ENCODE measurements at regions not wholly inside any gene's neighbourhood (a gene's known extent, or its start where the extent isn't known, plus 50 kb on each side); places are given as distances from the start of the nearest gene placed in this dataset.
A peak's percentile ranks its signal among the peaks of the same experiment; 100 is the strongest.

DNA sequence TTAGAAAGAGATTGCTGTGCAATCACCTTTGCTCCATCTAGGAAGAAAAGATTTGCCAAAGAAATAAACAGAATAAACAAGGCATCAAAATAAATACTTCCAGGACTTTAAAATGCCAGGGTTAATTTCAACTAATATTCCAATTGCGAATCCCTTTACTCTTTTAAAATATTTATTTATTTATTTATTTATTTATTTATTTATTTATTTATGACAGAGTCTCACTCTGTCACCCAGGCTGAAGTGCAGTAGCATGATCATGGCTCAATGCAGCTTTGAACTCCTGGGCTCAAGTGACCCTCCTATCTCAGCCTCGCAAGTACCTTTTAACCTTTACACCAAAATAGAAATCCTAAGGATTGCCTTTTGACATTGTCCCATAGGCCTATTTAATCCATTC lies 191.1 kb downstream of the EDN1 start:
- H3K4me3 ChIP-seq (ENCODE audit: low read length): no peak overlapping the region
- TF ChIP-seq, protein P1, sequence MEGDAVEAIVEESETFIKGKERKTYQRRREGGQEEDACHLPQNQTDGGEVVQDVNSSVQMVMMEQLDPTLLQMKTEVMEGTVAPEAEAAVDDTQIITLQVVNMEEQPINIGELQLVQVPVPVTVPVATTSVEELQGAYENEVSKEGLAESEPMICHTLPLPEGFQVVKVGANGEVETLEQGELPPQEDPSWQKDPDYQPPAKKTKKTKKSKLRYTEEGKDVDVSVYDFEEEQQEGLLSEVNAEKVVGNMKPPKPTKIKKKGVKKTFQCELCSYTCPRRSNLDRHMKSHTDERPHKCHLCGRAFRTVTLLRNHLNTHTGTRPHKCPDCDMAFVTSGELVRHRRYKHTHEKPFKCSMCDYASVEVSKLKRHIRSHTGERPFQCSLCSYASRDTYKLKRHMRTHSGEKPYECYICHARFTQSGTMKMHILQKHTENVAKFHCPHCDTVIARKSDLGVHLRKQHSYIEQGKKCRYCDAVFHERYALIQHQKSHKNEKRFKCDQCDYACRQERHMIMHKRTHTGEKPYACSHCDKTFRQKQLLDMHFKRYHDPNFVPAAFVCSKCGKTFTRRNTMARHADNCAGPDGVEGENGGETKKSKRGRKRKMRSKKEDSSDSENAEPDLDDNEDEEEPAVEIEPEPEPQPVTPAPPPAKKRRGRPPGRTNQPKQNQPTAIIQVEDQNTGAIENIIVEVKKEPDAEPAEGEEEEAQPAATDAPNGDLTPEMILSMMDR (conservative IDR thresholded peaks at IDR 0.05; ENCODE audit: low read depth, low read length): no peak
- DNase-seq (ENCODE audit: low read depth): no peak

DNA sequence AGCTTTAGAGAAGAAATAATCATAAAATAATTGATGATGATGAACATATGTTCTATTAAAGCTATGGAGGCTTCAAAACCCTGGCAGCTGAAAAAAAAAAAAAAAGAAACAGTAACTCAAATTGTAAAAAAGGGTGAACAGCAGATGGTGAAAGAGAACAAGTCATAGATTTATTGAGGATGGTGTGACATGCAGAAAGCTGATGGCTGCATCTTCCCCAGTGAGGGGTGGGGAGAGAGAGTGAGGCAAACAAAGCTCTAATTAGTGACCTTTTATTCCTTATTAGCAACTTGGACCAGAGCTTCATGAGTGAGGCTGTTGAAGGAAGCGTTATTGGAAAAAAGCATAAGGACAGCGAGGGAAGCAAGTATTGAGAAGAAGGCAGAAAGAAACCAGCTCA lies 191.7 kb downstream of the EDN1 start:
- TF ChIP-seq, protein P1 (conservative IDR thresholded peaks at IDR 0.05; ENCODE audit: low read depth, low read length): no peak
- no peak for DNase-seq (ENCODE audit: low read depth)
- no peak overlapping the region for H3K4me3 ChIP-seq (ENCODE audit: low read length)

- TF ChIP-seq, protein P1 (conservative IDR thresholded peaks at IDR 0.05; ENCODE audit: low read depth, low read length): peak; percentile 45
- H3K4me3 ChIP-seq (ENCODE audit: low read length): no peak overlapping the region
Measured at GRCh38 chr6:12482386-12483375, 192.5 kb downstream of the EDN1 start.

GRCh38 chr6:12483712-12484111 lies 193.6 kb downstream of the EDN1 start:
- TF ChIP-seq, protein P1 (conservative IDR thresholded peaks at IDR 0.05; ENCODE audit: low read depth, low read length): no peak
- H3K4me3 ChIP-seq (ENCODE audit: low read length): no peak overlapping the region
- DNase-seq (ENCODE audit: low read depth): peak; percentile 57

More at GRCh38 chr6:12482386-12483375, 192.5 kb downstream of the EDN1 start:
- DNase-seq (ENCODE audit: low read depth): no peak

- no peak overlapping the region for H3K4me3 ChIP-seq (ENCODE audit: low read length)
- no peak for DNase-seq (ENCODE audit: low read depth)
- TF ChIP-seq, protein P1 (conservative IDR thresholded peaks at IDR 0.05; ENCODE audit: low read depth, low read length): no peak
Measured at GRCh38 chr6:12484519-12484918, 194.4 kb downstream of the EDN1 start.

DNA sequence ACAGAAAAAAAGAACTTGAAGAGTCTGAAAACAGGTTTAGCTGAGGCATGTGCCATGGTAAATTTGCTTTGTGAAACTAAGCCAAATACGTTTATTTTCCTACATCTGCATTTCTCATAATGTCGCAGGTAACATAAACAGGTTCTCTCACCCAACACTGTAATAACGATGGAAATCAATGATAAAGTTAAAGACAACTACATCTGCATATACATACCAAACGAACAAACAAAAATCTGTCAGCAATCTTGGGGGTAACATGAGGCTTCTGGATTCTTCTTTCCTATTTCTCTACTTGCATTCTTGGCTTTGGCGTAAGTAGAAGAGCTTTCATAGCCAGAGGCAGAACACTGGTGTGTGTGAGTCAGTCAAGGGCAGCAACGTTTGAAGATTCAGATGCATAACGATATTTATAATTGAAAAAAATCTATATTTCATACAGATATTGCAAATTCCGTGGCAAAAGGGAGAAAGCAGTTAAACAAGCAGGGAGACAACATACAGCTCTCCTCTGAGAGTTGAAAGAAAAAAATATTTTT lies 195.1 kb downstream of the EDN1 start:
- DNase-seq (ENCODE audit: low read depth): no peak
- H3K4me3 ChIP-seq (ENCODE audit: low read length): no peak overlapping the region
- TF ChIP-seq, protein P1 (conservative IDR thresholded peaks at IDR 0.05; ENCODE audit: low read depth, low read length): no peak
